ENCODE measurements at regions not wholly inside any gene's neighbourhood (a gene's known extent, or its start where the extent isn't known, plus 50 kb on each side); places are given as distances from the start of the nearest gene placed in this dataset.

- no peak for DNase-seq (ENCODE audit: insufficient read length)
- FAIRE-seq: no peak
Observed at GRCh38 chr18:76622651-76623050, 127.6 kb upstream of the ZNF516 start.

GRCh38 chr18:76621782-76622495 is 126.9 kb upstream of the ZNF516 start:
- TF ChIP-seq POLR2A (IDR thresholded peaks at IDR 0.05; ENCODE audit: low read depth, low read length): no peak
- no peak for TF ChIP-seq TAF1 (IDR thresholded peaks at IDR 0.05; ENCODE audit: borderline replicate concordance, low read depth, low read length)
- TF ChIP-seq POLR2AphosphoS5 (IDR thresholded peaks at IDR 0.05; ENCODE audit: low read depth, low read length): no peak
- DNase-seq (ENCODE audit: insufficient read length) (no peak), FAIRE-seq (no peak)

More at GRCh38 chr18:76622651-76623050, 127.6 kb upstream of the ZNF516 start:
- no peak for TF ChIP-seq POLR2A (IDR thresholded peaks at IDR 0.05; ENCODE audit: low read depth, low read length)
- TF ChIP-seq POLR2AphosphoS5 (IDR thresholded peaks at IDR 0.05; ENCODE audit: low read depth, low read length): no peak
- no peak for TF ChIP-seq TAF1 (IDR thresholded peaks at IDR 0.05; ENCODE audit: borderline replicate concordance, low read depth, low read length)

DNA sequence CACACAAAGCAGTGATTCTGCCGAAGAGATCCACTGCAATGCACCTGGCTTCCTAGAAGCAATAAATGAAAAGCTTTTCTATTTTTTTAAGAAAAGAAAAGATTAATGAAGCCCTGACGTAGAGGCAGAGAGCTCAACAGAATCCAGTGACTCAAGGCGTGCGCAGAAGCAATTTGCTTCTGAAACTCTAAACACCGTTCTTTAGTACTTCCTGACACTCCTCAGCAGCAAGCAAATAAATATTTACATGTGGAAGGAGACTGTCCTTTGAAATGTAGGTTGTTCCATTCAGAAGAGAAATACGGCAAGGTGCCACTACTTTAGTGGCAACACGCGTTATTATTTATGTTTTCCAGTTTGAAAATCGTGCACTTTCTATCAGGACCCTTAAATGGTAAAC is 126.2 kb upstream of the ZNF516 start:
- TF ChIP-seq POLR2AphosphoS5 (IDR thresholded peaks at IDR 0.05; ENCODE audit: low read depth, low read length) (no peak), POLR2A (IDR thresholded peaks at IDR 0.05; ENCODE audit: low read depth, low read length) (no peak), TAF1 (IDR thresholded peaks at IDR 0.05; ENCODE audit: borderline replicate concordance, low read depth, low read length) (no peak)
- no peak for FAIRE-seq
- DNase-seq (ENCODE audit: insufficient read length): no peak

GRCh38 chr18:76620321-76621170 is 125.5 kb upstream of the ZNF516 start:
- TF ChIP-seq POLR2AphosphoS5 (IDR thresholded peaks at IDR 0.05; ENCODE audit: low read depth, low read length) (no peak), TAF1 (IDR thresholded peaks at IDR 0.05; ENCODE audit: borderline replicate concordance, low read depth, low read length) (no peak), POLR2A (IDR thresholded peaks at IDR 0.05; ENCODE audit: low read depth, low read length) (no peak)
- peak; percentile 50 for DNase-seq (ENCODE audit: insufficient read length)
- no peak for FAIRE-seq

DNA sequence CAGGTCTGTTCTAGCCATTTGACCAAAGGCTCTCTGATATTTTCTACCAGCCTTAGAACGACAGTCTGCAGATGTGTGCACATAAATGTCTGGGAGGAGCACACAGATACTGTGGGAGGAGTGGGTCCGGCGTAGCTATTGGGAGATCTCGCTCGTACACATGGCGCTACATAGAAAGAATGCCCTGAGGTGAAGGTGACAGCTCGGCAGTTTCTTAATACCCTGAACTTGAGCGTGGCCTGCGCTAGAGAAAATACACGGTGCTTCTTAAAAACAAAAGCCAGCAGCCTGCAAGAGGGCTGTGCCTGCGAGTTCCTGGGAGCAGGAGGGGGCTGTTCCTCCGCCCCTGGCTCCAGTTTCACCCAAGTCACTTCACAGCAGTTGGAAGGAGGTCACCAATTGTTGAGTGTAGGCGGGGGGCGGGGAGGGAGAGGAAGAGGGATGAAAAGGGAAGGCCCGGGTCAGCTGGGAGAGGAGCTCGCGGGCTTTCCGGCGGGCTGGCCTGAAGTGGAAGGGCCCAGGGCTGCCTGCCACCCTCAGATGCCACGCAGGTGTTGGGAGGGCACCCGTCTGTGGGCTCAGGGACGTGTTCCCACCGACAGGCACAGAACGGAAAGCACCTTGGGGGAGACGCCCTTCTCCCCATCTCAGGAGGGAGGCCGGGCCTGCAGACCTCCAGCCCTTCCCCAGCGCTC is 124.7 kb upstream of the ZNF516 start:
- DNase-seq (ENCODE audit: insufficient read length) (no peak), FAIRE-seq (no peak)
- no peak for TF ChIP-seq TAF1 (IDR thresholded peaks at IDR 0.05; ENCODE audit: borderline replicate concordance, low read depth, low read length)

- FAIRE-seq: no peak
- no peak for TF ChIP-seq TAF1 (IDR thresholded peaks at IDR 0.05; ENCODE audit: borderline replicate concordance, low read depth, low read length)
- TF ChIP-seq POLR2A (IDR thresholded peaks at IDR 0.05; ENCODE audit: low read depth, low read length): no peak
- TF ChIP-seq POLR2AphosphoS5 (IDR thresholded peaks at IDR 0.05; ENCODE audit: low read depth, low read length): no peak
- no peak for DNase-seq (ENCODE audit: insufficient read length)
Observed at GRCh38 chr18:76619261-76619620, 124.2 kb upstream of the ZNF516 start.

GRCh38 chr18:76618721-76619120 is 123.7 kb upstream of the ZNF516 start:
- FAIRE-seq (no peak), DNase-seq (ENCODE audit: insufficient read length) (no peak)
- TF ChIP-seq TAF1 (IDR thresholded peaks at IDR 0.05; ENCODE audit: borderline replicate concordance, low read depth, low read length) (no peak), POLR2A (IDR thresholded peaks at IDR 0.05; ENCODE audit: low read depth, low read length) (no peak), POLR2AphosphoS5 (IDR thresholded peaks at IDR 0.05; ENCODE audit: low read depth, low read length) (no peak)

- no peak for TF ChIP-seq POLR2A (IDR thresholded peaks at IDR 0.05; ENCODE audit: low read depth, low read length)
- TF ChIP-seq TAF1 (IDR thresholded peaks at IDR 0.05; ENCODE audit: borderline replicate concordance, low read depth, low read length): no peak
- TF ChIP-seq POLR2AphosphoS5 (IDR thresholded peaks at IDR 0.05; ENCODE audit: low read depth, low read length): no peak
- DNase-seq (ENCODE audit: insufficient read length) (no peak), FAIRE-seq (no peak)
Observed at GRCh38 chr18:76616373-76616772, 121.3 kb upstream of the ZNF516 start.

- TF ChIP-seq POLR2A (IDR thresholded peaks at IDR 0.05; ENCODE audit: low read depth, low read length): no peak
- no peak for TF ChIP-seq POLR2AphosphoS5 (IDR thresholded peaks at IDR 0.05; ENCODE audit: low read depth, low read length)
- no peak for TF ChIP-seq TAF1 (IDR thresholded peaks at IDR 0.05; ENCODE audit: borderline replicate concordance, low read depth, low read length)
- FAIRE-seq: no peak
- no peak for DNase-seq (ENCODE audit: insufficient read length)
Observed at GRCh38 chr18:76615065-76615733, 120.2 kb upstream of the ZNF516 start.

DNA sequence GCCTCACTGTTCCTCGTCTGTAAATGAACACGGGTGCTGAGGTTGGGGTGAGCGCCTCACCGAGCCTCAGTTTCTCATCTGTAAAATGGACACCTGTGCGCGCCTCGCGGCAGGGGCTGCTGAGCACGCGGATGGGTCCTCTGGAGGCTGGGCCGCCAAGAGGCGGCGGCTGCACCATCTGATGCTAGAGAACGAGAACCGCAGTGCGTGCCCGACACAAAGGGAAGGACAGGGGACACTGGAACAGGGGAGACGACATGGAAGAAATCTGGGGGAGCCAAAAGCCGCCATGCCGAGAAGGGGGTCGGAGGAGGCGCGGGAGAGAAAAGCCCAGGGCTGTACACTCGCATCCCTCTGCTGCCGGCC is 118.7 kb upstream of the ZNF516 start:
- no peak for FAIRE-seq
- no peak for TF ChIP-seq TAF1 (IDR thresholded peaks at IDR 0.05; ENCODE audit: borderline replicate concordance, low read depth, low read length)
- TF ChIP-seq POLR2AphosphoS5 (IDR thresholded peaks at IDR 0.05; ENCODE audit: low read depth, low read length): no peak
- TF ChIP-seq POLR2A (IDR thresholded peaks at IDR 0.05; ENCODE audit: low read depth, low read length): no peak

More for the DNA sequence above, 118.7 kb upstream of the ZNF516 start:
- DNase-seq (ENCODE audit: insufficient read length): no peak
